ENCODE measurements at regions not wholly inside any gene's neighbourhood (a gene's known extent, or its start where the extent isn't known, plus 50 kb on each side); places are given as distances from the start of the nearest gene placed in this dataset.

DNA sequence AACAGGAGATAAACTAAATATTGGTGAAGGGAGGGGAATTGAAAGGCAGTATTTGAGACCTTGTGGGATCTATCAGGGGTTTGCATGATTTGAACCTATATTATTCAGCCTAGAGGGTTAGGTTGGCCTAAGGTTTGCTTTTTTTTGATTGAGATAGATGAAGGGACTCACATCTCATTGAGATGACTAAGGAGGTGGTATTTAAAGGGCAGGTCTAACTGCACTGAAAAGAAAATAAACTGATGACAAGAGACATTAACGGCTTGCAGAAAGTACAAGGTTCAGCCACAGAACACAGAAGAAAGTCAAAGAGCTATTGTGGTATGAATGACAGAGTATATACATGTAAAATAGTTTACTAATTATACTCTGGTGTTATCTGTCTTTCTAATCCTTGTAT is 412.7 kb downstream of the CDH10 start:
- Histone ChIP-seq H3K9me2 (ENCODE audit: insufficient read depth, low read length) (no peaks in the 10 kb centered on the region), H3K4me1 (ENCODE audit: insufficient read depth, low read length, poor library complexity, severe bottlenecking) (no peaks in the 10 kb centered on the region), H3K9me3 (ENCODE audit: low read length) (no peaks in the 10 kb centered on the region), H3K4me3 (ENCODE audit: low read depth, low read length, poor library complexity, severe bottlenecking) (no peak overlapping the region), H3K4me2 (ENCODE audit: low read length) (no peak overlapping the region), H3K79me2 (ENCODE audit: insufficient read depth, low read depth, low read length) (no peaks in the 10 kb centered on the region), H4K20me1 (ENCODE audit: insufficient read depth, low read length) (no peaks in the 10 kb centered on the region), H3K36me3 (ENCODE audit: insufficient read depth, low read length) (no peaks in the 10 kb centered on the region), H2AFZ (ENCODE audit: low read length) (no peak overlapping the region), H3K27ac (ENCODE audit: low read depth, low read length, poor library complexity, severe bottlenecking) (no peak overlapping the region)
- CTCF ChIA-PET (ENCODE audit: unreplicated experiment): no interaction called here
- intact Hi-C loops (cut with micrococcal nuclease; ENCODE audit: unreplicated experiment): loop anchor here (5.0 kb wide), 1 partner anchor 410 kb away; the partner anchor contains the start of gene CDH10
- POLR2A ChIA-PET: no interaction called here
- DNase-seq (ENCODE audit: low spot score): no peak
- BruUV-seq (replicated peaks): no TSS peak
- no peak for TF ChIP-seq EZH2phosphoT487 (IDR thresholded peaks at IDR 0.05; ENCODE audit: borderline replicate concordance, low read depth, low read length)
- TF ChIP-seq, protein P1, sequence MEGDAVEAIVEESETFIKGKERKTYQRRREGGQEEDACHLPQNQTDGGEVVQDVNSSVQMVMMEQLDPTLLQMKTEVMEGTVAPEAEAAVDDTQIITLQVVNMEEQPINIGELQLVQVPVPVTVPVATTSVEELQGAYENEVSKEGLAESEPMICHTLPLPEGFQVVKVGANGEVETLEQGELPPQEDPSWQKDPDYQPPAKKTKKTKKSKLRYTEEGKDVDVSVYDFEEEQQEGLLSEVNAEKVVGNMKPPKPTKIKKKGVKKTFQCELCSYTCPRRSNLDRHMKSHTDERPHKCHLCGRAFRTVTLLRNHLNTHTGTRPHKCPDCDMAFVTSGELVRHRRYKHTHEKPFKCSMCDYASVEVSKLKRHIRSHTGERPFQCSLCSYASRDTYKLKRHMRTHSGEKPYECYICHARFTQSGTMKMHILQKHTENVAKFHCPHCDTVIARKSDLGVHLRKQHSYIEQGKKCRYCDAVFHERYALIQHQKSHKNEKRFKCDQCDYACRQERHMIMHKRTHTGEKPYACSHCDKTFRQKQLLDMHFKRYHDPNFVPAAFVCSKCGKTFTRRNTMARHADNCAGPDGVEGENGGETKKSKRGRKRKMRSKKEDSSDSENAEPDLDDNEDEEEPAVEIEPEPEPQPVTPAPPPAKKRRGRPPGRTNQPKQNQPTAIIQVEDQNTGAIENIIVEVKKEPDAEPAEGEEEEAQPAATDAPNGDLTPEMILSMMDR (conservative IDR thresholded peaks at IDR 0.05; ENCODE audit: low read length): no peak

DNA sequence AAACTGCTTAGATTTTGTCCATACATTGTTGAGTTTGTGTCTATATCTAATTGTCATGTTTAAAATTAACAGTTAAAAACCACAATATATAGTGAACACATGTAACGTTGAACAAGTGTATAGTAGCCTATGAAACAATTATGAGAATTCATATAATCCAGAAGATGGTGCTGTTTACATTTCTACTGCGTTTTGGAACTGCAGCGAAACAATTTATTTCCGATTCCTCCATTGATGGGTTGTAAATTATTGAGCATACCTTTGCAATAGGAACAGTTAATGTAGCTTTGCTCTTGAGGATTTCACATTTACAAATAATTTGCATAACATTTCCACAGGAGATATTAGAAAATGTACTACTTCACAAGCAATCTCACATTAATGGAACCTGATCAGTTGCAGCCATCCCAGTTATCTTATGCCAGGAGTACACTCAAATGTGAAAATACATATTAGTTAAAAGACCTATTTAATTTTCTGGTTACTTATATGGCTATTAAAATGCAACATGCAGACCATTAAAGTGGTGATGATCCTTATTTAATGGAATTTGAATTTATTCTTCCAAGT is 411.8 kb downstream of the CDH10 start:
- Histone ChIP-seq H3K4me3 (ENCODE audit: low read depth, low read length, poor library complexity, severe bottlenecking) (no peak overlapping the region), H2AFZ (ENCODE audit: low read length) (no peak overlapping the region), H3K27ac (ENCODE audit: low read depth, low read length, poor library complexity, severe bottlenecking) (no peak overlapping the region), H3K4me2 (ENCODE audit: low read length) (no peak overlapping the region), H3K9me3 (ENCODE audit: low read length) (no peaks in the 10 kb centered on the region), H4K20me1 (ENCODE audit: insufficient read depth, low read length) (no peaks in the 10 kb centered on the region), H3K4me1 (ENCODE audit: insufficient read depth, low read length, poor library complexity, severe bottlenecking) (no peaks in the 10 kb centered on the region), H3K79me2 (ENCODE audit: insufficient read depth, low read depth, low read length) (no peaks in the 10 kb centered on the region), H3K9me2 (ENCODE audit: insufficient read depth, low read length) (no peaks in the 10 kb centered on the region), H3K36me3 (ENCODE audit: insufficient read depth, low read length) (no peaks in the 10 kb centered on the region)
- no TSS peak for BruUV-seq (replicated peaks)
- ChIA-PET CTCF (ENCODE audit: unreplicated experiment) (no interaction called here), POLR2A (no interaction called here)
- intact Hi-C loops (cut with micrococcal nuclease; ENCODE audit: unreplicated experiment): loop anchor here (5.0 kb wide), 1 partner anchor 409 kb away; the partner anchor contains the start of gene CDH10
- TF ChIP-seq, protein P1 (conservative IDR thresholded peaks at IDR 0.05; ENCODE audit: low read length): peak; percentile 78
- TF ChIP-seq EZH2phosphoT487 (IDR thresholded peaks at IDR 0.05; ENCODE audit: borderline replicate concordance, low read depth, low read length): no peak
- peak; percentile 8 for DNase-seq (ENCODE audit: low spot score)

GRCh38 chr5:24235946-24236345 is 408.8 kb downstream of the CDH10 start:
- intact Hi-C loops (cut with micrococcal nuclease; ENCODE audit: unreplicated experiment): no loop called here
- Histone ChIP-seq H3K9me2 (ENCODE audit: insufficient read depth, low read length) (no peaks in the 10 kb centered on the region), H4K20me1 (ENCODE audit: insufficient read depth, low read length) (no peaks in the 10 kb centered on the region), H3K27ac (ENCODE audit: low read depth, low read length, poor library complexity, severe bottlenecking) (no peak overlapping the region), H3K79me2 (ENCODE audit: insufficient read depth, low read depth, low read length) (no peaks in the 10 kb centered on the region), H3K36me3 (ENCODE audit: insufficient read depth, low read length) (no peaks in the 10 kb centered on the region), H3K9me3 (ENCODE audit: low read length) (no peaks in the 10 kb centered on the region), H2AFZ (ENCODE audit: low read length) (no peak overlapping the region), H3K4me1 (ENCODE audit: insufficient read depth, low read length, poor library complexity, severe bottlenecking) (no peaks in the 10 kb centered on the region), H3K4me3 (ENCODE audit: low read depth, low read length, poor library complexity, severe bottlenecking) (no peak overlapping the region), H3K4me2 (ENCODE audit: low read length) (no peak overlapping the region)
- CTCF ChIA-PET (ENCODE audit: unreplicated experiment): no interaction called here
- no TSS peak for BruUV-seq (replicated peaks)
- DNase-seq (ENCODE audit: low spot score): no peak
- no peak for TF ChIP-seq EZH2phosphoT487 (IDR thresholded peaks at IDR 0.05; ENCODE audit: borderline replicate concordance, low read depth, low read length)
- TF ChIP-seq, protein P1 (conservative IDR thresholded peaks at IDR 0.05; ENCODE audit: low read length): no peak
- POLR2A ChIA-PET: no interaction called here

All from OCI-LY7 (cell line).